ENCODE measurements at regions not wholly inside any gene's neighbourhood (a gene's known extent, or its start where the extent isn't known, plus 50 kb on each side); places are given as distances from the start of the nearest gene placed in this dataset.

- no peaks in the 10 kb centered on the region for H3K9me3 ChIP-seq
- no peak overlapping the region for H3K27ac ChIP-seq
- intact Hi-C loops (cut with DNase I; ENCODE audit: low total_unique reads), result no loop called here
- no peak for TF ChIP-seq CTCF (IDR thresholded peaks at IDR 0.05)
- TF ChIP-seq EP300 (IDR thresholded peaks at IDR 0.05; ENCODE audit: low read depth), result no peak
- no peak for TF ChIP-seq POLR2AphosphoS5 (IDR thresholded peaks at IDR 0.05)
- TF ChIP-seq POLR2A (IDR thresholded peaks at IDR 0.05), result no peak
- no peaks in the 10 kb centered on the region for H3K4me1 ChIP-seq
- H3K36me3 ChIP-seq, result no peaks in the 10 kb centered on the region
- H3K27me3 ChIP-seq, result no peaks in the 10 kb centered on the region
- H3K4me3 ChIP-seq, result no peak overlapping the region
- in situ Hi-C loops (cut with MboI; ENCODE audit: low pct_ligation_motif_present in 1 of 4, low pct_unique_long_range_greater_than_20kb in 1 of 4, low sequenced_read_pairs in 3 of 4), result no loop called here
- 86% methylated on average over 11 of the region's 11 CpGs; no CpG with 5 or more reads in 1 of the 2 donors for WGBS, 2 donors (ENCODE audit: low coverage in 1 of 2)
- no peak for DNase-seq
Observed at GRCh38 chr18:73279498-73279897, 411.7 kb upstream of the NETO1 start.

GRCh38 chr18:73274812-73275621 lies 407.2 kb upstream of the NETO1 start:
- H3K36me3 ChIP-seq, result no peaks in the 10 kb centered on the region
- H3K27me3 ChIP-seq, result no peaks in the 10 kb centered on the region
- no peak overlapping the region for H3K4me3 ChIP-seq
- TF ChIP-seq CTCF (IDR thresholded peaks at IDR 0.05) (no peak), POLR2AphosphoS5 (IDR thresholded peaks at IDR 0.05) (no peak), POLR2A (IDR thresholded peaks at IDR 0.05) (no peak), EP300 (IDR thresholded peaks at IDR 0.05; ENCODE audit: low read depth) (no peak)
- H3K9me3 ChIP-seq, result no peaks in the 10 kb centered on the region
- H3K27ac ChIP-seq, result no peak overlapping the region
- WGBS, 2 donors (ENCODE audit: low coverage in 1 of 2), result 80 to 84% methylated on average over 4 to 9 of the region's 9 CpGs
- no peaks in the 10 kb centered on the region for H3K4me1 ChIP-seq
- intact Hi-C loops (cut with DNase I; ENCODE audit: low total_unique reads) (no loop called here), in situ Hi-C loops (cut with MboI; ENCODE audit: low pct_ligation_motif_present in 1 of 4, low pct_unique_long_range_greater_than_20kb in 1 of 4, low sequenced_read_pairs in 3 of 4) (no loop called here)
- DNase-seq, result no peak

GRCh38 chr18:73270920-73271634 lies 403.3 kb upstream of the NETO1 start:
- 63 to 66% methylated on average over 9 to 10 of the region's 10 CpGs for WGBS, 2 donors (ENCODE audit: low coverage in 1 of 2)
- Histone ChIP-seq H3K4me1 (no peaks in the 10 kb centered on the region), H3K27me3 (no peaks in the 10 kb centered on the region), H3K36me3 (no peaks in the 10 kb centered on the region), H3K9me3 (no peaks in the 10 kb centered on the region), H3K4me3 (no peak overlapping the region), H3K27ac (no peak overlapping the region)
- no peak for DNase-seq
- TF ChIP-seq POLR2AphosphoS5 (IDR thresholded peaks at IDR 0.05) (no peak), EP300 (IDR thresholded peaks at IDR 0.05; ENCODE audit: low read depth) (no peak), CTCF (IDR thresholded peaks at IDR 0.05) (no peak), POLR2A (IDR thresholded peaks at IDR 0.05) (no peak)
- in situ Hi-C loops (cut with MboI; ENCODE audit: low pct_ligation_motif_present in 1 of 4, low pct_unique_long_range_greater_than_20kb in 1 of 4, low sequenced_read_pairs in 3 of 4), result no loop called here
- intact Hi-C loops (cut with DNase I; ENCODE audit: low total_unique reads), result no loop called here

- in situ Hi-C loops (cut with MboI; ENCODE audit: low pct_ligation_motif_present in 1 of 4, low pct_unique_long_range_greater_than_20kb in 1 of 4, low sequenced_read_pairs in 3 of 4), result no loop called here
- 69 to 87% methylated on average over 3 to 5 of the region's 5 CpGs for WGBS, 2 donors (ENCODE audit: low coverage in 1 of 2)
Observed at GRCh38 chr18:73264562-73264921, 396.8 kb upstream of the NETO1 start.

More at GRCh38 chr18:73264562-73264921, 396.8 kb upstream of the NETO1 start:
- H3K4me3 ChIP-seq, result no peak overlapping the region
- no peaks in the 10 kb centered on the region for H3K27me3 ChIP-seq
- no peaks in the 10 kb centered on the region for H3K9me3 ChIP-seq
- DNase-seq, result no peak
- intact Hi-C loops (cut with DNase I; ENCODE audit: low total_unique reads), result no loop called here
- no peaks in the 10 kb centered on the region for H3K36me3 ChIP-seq
- no peaks in the 10 kb centered on the region for H3K4me1 ChIP-seq
- no peak overlapping the region for H3K27ac ChIP-seq
- TF ChIP-seq CTCF (IDR thresholded peaks at IDR 0.05), result no peak
- no peak for TF ChIP-seq POLR2AphosphoS5 (IDR thresholded peaks at IDR 0.05)
- no peak for TF ChIP-seq POLR2A (IDR thresholded peaks at IDR 0.05)
- TF ChIP-seq EP300 (IDR thresholded peaks at IDR 0.05; ENCODE audit: low read depth), result no peak

All from transverse colon (tissue), 4 donors.